Loucy (cell line): ENCODE measurements at regions not wholly inside any gene's neighbourhood (a gene's known extent, or its start where the extent isn't known, plus 50 kb on each side); places are given as distances from the start of the nearest gene placed in this dataset.

ENCODE experiments used
- EZH2phosphoT487 ChIP-seq: fragments of 200-600 bp; IDR thresholded peaks from 2 replicates; pipeline ENCODE4 v1.6.1; 2018; ENCODE audit warnings: antibody characterized with exemption, mild to moderate bottlenecking, moderate library complexity, borderline replicate concordance
- TF ChIP-seq, protein P1 (sequence below): fragments of 200-600 bp; sonication (generic); conservative IDR thresholded peaks from 2 replicates; pipeline ENCODE4 v1.5.1; 2014; ENCODE audit warnings: mild to moderate bottlenecking, antibody characterized with exemption, low read length

DNA sequence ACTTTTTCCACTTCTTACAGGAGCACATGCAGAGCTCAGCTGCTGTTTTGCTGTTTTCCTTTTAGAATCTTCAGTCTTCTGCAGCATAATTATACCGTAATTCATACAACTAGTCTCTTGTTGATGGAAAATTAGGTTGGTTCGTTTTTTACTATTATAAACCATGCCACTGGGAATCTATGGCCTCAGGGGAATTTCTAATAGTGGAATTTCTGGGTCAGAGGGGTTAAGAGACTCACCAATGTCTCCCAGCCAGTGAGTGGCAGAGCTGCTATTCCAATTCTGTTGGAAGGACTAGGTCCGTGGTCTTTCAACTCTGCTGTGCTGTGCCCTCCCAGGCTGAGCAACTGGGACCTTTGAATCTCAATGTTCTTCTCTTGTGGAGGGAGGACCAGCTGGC lies 282.5 kb downstream of the ZSWIM6 start:
- TF ChIP-seq, protein P1, sequence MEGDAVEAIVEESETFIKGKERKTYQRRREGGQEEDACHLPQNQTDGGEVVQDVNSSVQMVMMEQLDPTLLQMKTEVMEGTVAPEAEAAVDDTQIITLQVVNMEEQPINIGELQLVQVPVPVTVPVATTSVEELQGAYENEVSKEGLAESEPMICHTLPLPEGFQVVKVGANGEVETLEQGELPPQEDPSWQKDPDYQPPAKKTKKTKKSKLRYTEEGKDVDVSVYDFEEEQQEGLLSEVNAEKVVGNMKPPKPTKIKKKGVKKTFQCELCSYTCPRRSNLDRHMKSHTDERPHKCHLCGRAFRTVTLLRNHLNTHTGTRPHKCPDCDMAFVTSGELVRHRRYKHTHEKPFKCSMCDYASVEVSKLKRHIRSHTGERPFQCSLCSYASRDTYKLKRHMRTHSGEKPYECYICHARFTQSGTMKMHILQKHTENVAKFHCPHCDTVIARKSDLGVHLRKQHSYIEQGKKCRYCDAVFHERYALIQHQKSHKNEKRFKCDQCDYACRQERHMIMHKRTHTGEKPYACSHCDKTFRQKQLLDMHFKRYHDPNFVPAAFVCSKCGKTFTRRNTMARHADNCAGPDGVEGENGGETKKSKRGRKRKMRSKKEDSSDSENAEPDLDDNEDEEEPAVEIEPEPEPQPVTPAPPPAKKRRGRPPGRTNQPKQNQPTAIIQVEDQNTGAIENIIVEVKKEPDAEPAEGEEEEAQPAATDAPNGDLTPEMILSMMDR, result no peak
- TF ChIP-seq EZH2phosphoT487, result no peak
